GM12878 (cell line): ENCODE measurements at regions not wholly inside any gene's neighbourhood (a gene's known extent, or its start where the extent isn't known, plus 50 kb on each side); places are given as distances from the start of the nearest gene placed in this dataset.
"Not testable (repeated sequence)": the region's sequence is repeated elsewhere in the genome, so short reads cannot be mapped to it uniquely, and the experiment has no call there.

ENCODE experiments used
- ATAC-seq: fragments of 200-7000 bp; cut with Tn5 transposase; 3 replicates; pipeline ENCODE4 v1.9.1; 2020; ENCODE audit warnings: mild to moderate bottlenecking, moderate library complexity
- BruUV-seq: library from RNA; stranded (reverse); fragments of 400-500 nt; replicated peaks from 2 replicates; lab custom pipeline; 2021; lab: Mats Ljungman, UMichigan
- CTCF ChIA-PET: fragments of 300-600 bp; sonication (Branson Sonifier 250); formaldehyde crosslinking; extraction: SDS; loops from one replicate; lab custom pipeline; 2021; ENCODE audit warnings: inconsistent platforms; lab: Yijun Ruan, JAX
- POLR2A ChIA-PET: fragments of 350-600 bp; formaldehyde crosslinking; extraction: SDS; loops from one replicate; lab custom pipeline; 2021; ENCODE audit warnings: inconsistent platforms; lab: Charles Lee
- RAD21 ChIA-PET: fragments of 300-600 bp; sonication (Branson Sonifier 250); formaldehyde crosslinking; loops from one replicate; lab custom pipeline; 2023; ENCODE audit warnings: antibody characterized with exemption; ENCODE audit not compliant: unreplicated experiment; lab: Charles Lee
- SMC1A ChIA-PET: fragments of 300-600 bp; sonication (Branson Sonifier 250); formaldehyde crosslinking; loops from one replicate; lab custom pipeline; 2023; ENCODE audit not compliant: unreplicated experiment, uncharacterized antibody; lab: Charles Lee
- DNase-seq: peaks from one replicate; pipeline ENCODE4 v3.0.0-alpha.2; 2011; ENCODE audit warnings: low read depth, low spot score
- FAIRE-seq: peaks from 3 replicates; lab custom pipeline; 2011; peaks lifted over from hg19 to GRCh38; lab: Jason Lieb, UNC
- H2AFZ ChIP-seq: 2 replicates; pipeline ENCODE4 v1.6.0; 2011; ENCODE audit warnings: low read depth, low read length, control low read depth; ENCODE audit not compliant: control insufficient read depth
- H3K27ac ChIP-seq: 2 replicates; pipeline ENCODE4 v1.5.1; 2011; ENCODE audit warnings: control low read depth; ENCODE audit not compliant: control insufficient read depth, insufficient read depth
- H3K27me3 ChIP-seq, 2 experiments: replicated peaks in 1 of 2; 2 replicates each; pipeline versions ENCODE4 v1.6.0 to v1.6.1; 2011; ENCODE audit warnings: low read length in 1 of 2; ENCODE audit not compliant: control insufficient read depth in 2 of 2, insufficient read depth in 2 of 2
- H3K36me3 ChIP-seq, 2 experiments: 2 replicates each; pipeline ENCODE4 v1.5.1; 2011; ENCODE audit warnings: low read length in 1 of 2; ENCODE audit not compliant: control insufficient read depth in 2 of 2, insufficient read depth in 2 of 2
- H3K4me1 ChIP-seq: 2 replicates; pipeline ENCODE4 v1.6.1; 2011; ENCODE audit warnings: mild to moderate bottlenecking, low read length, moderate library complexity, mixed read lengths; ENCODE audit not compliant: control insufficient read depth, insufficient read depth
- H3K4me2 ChIP-seq: 2 replicates; pipeline ENCODE4 v1.6.0; 2011; ENCODE audit warnings: control low read depth; ENCODE audit not compliant: control insufficient read depth, insufficient read depth
- H3K4me3 ChIP-seq: fragments of 200-600 bp; sonication (generic); 2 replicates; pipeline ENCODE4 v1.5.1; 2016
- H3K79me2 ChIP-seq: 2 replicates; pipeline ENCODE4 v1.6.0; 2011; ENCODE audit warnings: low read length; ENCODE audit not compliant: control insufficient read depth, insufficient read depth
- H3K9ac ChIP-seq: 2 replicates; pipeline ENCODE4 v1.8.0; 2011; ENCODE audit warnings: low read length, control low read depth, mixed read lengths; ENCODE audit not compliant: control insufficient read depth, insufficient read depth
- H3K9me3 ChIP-seq: replicated peaks from 3 replicates; pipeline ENCODE4 v1.5.1; 2011; ENCODE audit warnings: mild to moderate bottlenecking, low read length; ENCODE audit not compliant: control insufficient read depth, insufficient read depth
- H4K20me1 ChIP-seq: 2 replicates; pipeline ENCODE4 v1.6.0; 2011; ENCODE audit not compliant: control insufficient read depth, insufficient read depth
- CHD4 ChIP-seq: fragments of 200-600 bp; sonication (generic); IDR thresholded peaks from 2 replicates; pipeline ENCODE4 v1.6.1; 2016; ENCODE audit warnings: mild to moderate bottlenecking
- E2F8 ChIP-seq: fragments of 450-650 bp; IDR thresholded peaks from 2 replicates; pipeline ENCODE4 v1.6.1; 2018; ENCODE audit warnings: mild to moderate bottlenecking, low read depth, moderate library complexity; ENCODE audit not compliant: partially characterized antibody
- KLF5 ChIP-seq: fragments of 450-650 bp; IDR thresholded peaks from 2 replicates; pipeline ENCODE4 v1.6.1; 2014; ENCODE audit warnings: mild to moderate bottlenecking; ENCODE audit not compliant: partially characterized antibody
- PBX3 ChIP-seq: IDR thresholded peaks from 2 replicates; pipeline ENCODE4 v1.6.1; 2011; ENCODE audit warnings: mild to moderate bottlenecking, low read depth, low read length, moderate library complexity; ENCODE audit not compliant: insufficient replicate concordance
- SPI1 ChIP-seq: IDR thresholded peaks from 2 replicates; pipeline ENCODE4 v1.6.1; 2011; ENCODE audit warnings: low read depth, mild to moderate bottlenecking, low read length, moderate library complexity, borderline replicate concordance; ENCODE audit not compliant: insufficient read depth
- STAT3 ChIP-seq: IDR thresholded peaks from 2 replicates; pipeline ENCODE4 v1.6.1; 2011; ENCODE audit warnings: low read depth, low read length, improper control_type of control experiment
- WGBS: methylation state at CpG from one replicate; pipeline ENCODE4 v1.1.6; 2016; ENCODE audit warnings: low lambda C conversion rate; ENCODE audit not compliant: insufficient replicate concordance, insufficient coverage; ENCODE audit errors: missing lambda C conversion rate; 5-methylcytosine and 5-hydroxymethylcytosine counted together
- in situ Hi-C: fragments of 300-500 bp; cut with MboI; formaldehyde crosslinking; loops from 9 replicates; pipeline ENCODE4 v1.14.3; 2018; ENCODE audit warnings: mixed read lengths
- intact Hi-C: fragments of 100-400 bp; cut with micrococcal nuclease; formaldehyde crosslinking; loops from one replicate; pipeline ENCODE4 v1.14.2; 2022; ENCODE audit not compliant: unreplicated experiment

GRCh38 chr13:86633346-86633745, 834.1 kb upstream of the SLITRK6 start:
- Histone ChIP-seq H3K9me3 (no peaks in the 10 kb centered on the region), H3K9ac (no peak overlapping the region), H4K20me1 (no peaks in the 10 kb centered on the region), H3K27ac (no peak overlapping the region), H3K4me2 (no peak overlapping the region), H3K27me3 (no peaks in the 10 kb centered on the region), H2AFZ (no peak overlapping the region), H3K4me3 (no peak overlapping the region), H3K4me1 (no peaks in the 10 kb centered on the region), H3K79me2 (no peaks in the 10 kb centered on the region), H3K36me3 (no peaks in the 10 kb centered on the region)
- in situ Hi-C loops (no loop called here), intact Hi-C loops (no loop called here)
- SMC1A ChIA-PET: no interaction called here
- WGBS: 0% methylated on average over 3 of the region's 3 CpGs
- ATAC-seq: no peak
- DNase-seq: no peak
- CTCF ChIA-PET: no interaction called here
- no peak for FAIRE-seq
- POLR2A ChIA-PET: no interaction called here
- TF ChIP-seq CHD4 (no peak), KLF5 (no peak), E2F8 (no peak), STAT3 (no peak), SPI1 (no peak), PBX3 (no peak)
- no TSS peak for BruUV-seq
- RAD21 ChIA-PET: no interaction called here

- CTCF ChIA-PET, ATAC-seq, H3K4me2 ChIP-seq, H3K9me3 ChIP-seq, H3K4me1 ChIP-seq, RAD21 ChIA-PET, DNase-seq, SMC1A ChIA-PET, intact Hi-C loops, H3K27ac ChIP-seq, H3K36me3 ChIP-seq, FAIRE-seq, H2AFZ ChIP-seq, H3K9ac ChIP-seq, H3K27me3 ChIP-seq, BruUV-seq, H3K79me2 ChIP-seq, in situ Hi-C loops, H4K20me1 ChIP-seq, POLR2A ChIA-PET, H3K4me3 ChIP-seq: not testable (repeated sequence)
- 28% methylated on average over 5 of the region's 5 CpGs for WGBS
Measured at GRCh38 chr13:86651171-86651570, 852.0 kb upstream of the SLITRK6 start.
